Astrocyte (in vitro differentiated cells and primary cell): ENCODE measurements at regions not wholly inside any gene's neighbourhood (a gene's known extent, or its start where the extent isn't known, plus 50 kb on each side); places are given as distances from the start of the nearest gene placed in this dataset.

Experiments
- DNase-seq: peaks from one replicate; pipeline ENCODE4 v3.0.0-alpha.2; 2010; ENCODE audit warnings: low read depth
- FAIRE-seq: peaks from 2 replicates; lab custom pipeline; 2011; peaks lifted over from hg19 to GRCh38; lab: Jason Lieb, UNC
- H2AFZ ChIP-seq: 2 replicates; pipeline ENCODE4 v1.6.0; 2012; ENCODE audit warnings: low read depth, low read length, inconsistent platforms
- H3K27ac ChIP-seq: 2 replicates; pipeline ENCODE4 v1.5.1; 2011; ENCODE audit warnings: low read depth, low read length, inconsistent platforms
- H3K27me3 ChIP-seq: 2 replicates; pipeline ENCODE4 v1.6.0; 2011; ENCODE audit warnings: low read length, inconsistent platforms; ENCODE audit not compliant: insufficient read depth
- H3K36me3 ChIP-seq: 2 replicates; pipeline ENCODE4 v1.5.1; 2011; ENCODE audit warnings: low read length, inconsistent platforms; ENCODE audit not compliant: insufficient read depth
- H3K4me1 ChIP-seq: 2 replicates; pipeline ENCODE4 v1.5.1; 2011; ENCODE audit warnings: low read length, inconsistent platforms; ENCODE audit not compliant: insufficient read depth
- H3K4me2 ChIP-seq: 2 replicates; pipeline ENCODE4 v1.6.0; 2012; ENCODE audit warnings: low read length, inconsistent platforms
- H3K4me3 ChIP-seq: 2 replicates; pipeline ENCODE4 v1.5.1; 2011; ENCODE audit warnings: low read depth, mild to moderate bottlenecking, low read length, inconsistent platforms; ENCODE audit not compliant: insufficient read depth
- H3K79me2 ChIP-seq: 2 replicates; pipeline ENCODE4 v1.6.0; 2012; ENCODE audit warnings: mild to moderate bottlenecking, low read length, inconsistent platforms; ENCODE audit not compliant: insufficient read depth
- H3K9ac ChIP-seq: 2 replicates; pipeline ENCODE4 v1.6.0; 2012; ENCODE audit warnings: mild to moderate bottlenecking, low read length, inconsistent platforms
- H3K9me3 ChIP-seq: 2 replicates; pipeline ENCODE4 v1.5.1; 2012; ENCODE audit warnings: low read depth, mild to moderate bottlenecking, low read length, inconsistent platforms; ENCODE audit not compliant: insufficient read depth
- H4K20me1 ChIP-seq: 2 replicates; pipeline ENCODE4 v1.6.0; 2012; ENCODE audit warnings: low read length, inconsistent platforms; ENCODE audit not compliant: insufficient read depth
- H3K27ac Mint-ChIP-seq: one replicate; pipeline ENCODE4 v1.8.0; 2021; ENCODE audit warnings: mild to moderate bottlenecking, mixed read lengths; ENCODE audit not compliant: unreplicated experiment
- H3K27me3 Mint-ChIP-seq: one replicate; pipeline ENCODE4 v1.8.0; 2021; ENCODE audit warnings: low read depth, mixed read lengths; ENCODE audit not compliant: unreplicated experiment
- H3K36me3 Mint-ChIP-seq: one replicate; pipeline ENCODE4 v1.8.0; 2021; ENCODE audit warnings: low read depth, mixed read lengths; ENCODE audit not compliant: unreplicated experiment
- H3K4me1 Mint-ChIP-seq: one replicate; pipeline ENCODE4 v1.8.0; 2021; ENCODE audit warnings: low read depth, mixed read lengths; ENCODE audit not compliant: unreplicated experiment
- H3K4me3 Mint-ChIP-seq: one replicate; pipeline ENCODE4 v1.8.0; 2021; ENCODE audit warnings: mild to moderate bottlenecking, moderate library complexity, mixed read lengths; ENCODE audit not compliant: unreplicated experiment
- H3K9me3 Mint-ChIP-seq: one replicate; pipeline ENCODE4 v1.8.0; 2021; ENCODE audit warnings: mild to moderate bottlenecking, mixed read lengths; ENCODE audit not compliant: unreplicated experiment
- EZH2 ChIP-seq: IDR thresholded peaks from 2 replicates; pipeline ENCODE4 v1.6.1; 2012; ENCODE audit warnings: mild to moderate bottlenecking, low read length, inconsistent platforms; ENCODE audit not compliant: insufficient read depth
- TF ChIP-seq, protein P1 (sequence below): IDR thresholded peaks from 2 replicates; pipeline ENCODE4 v1.5.1; 2011; ENCODE audit warnings: low read depth, mild to moderate bottlenecking, inconsistent platforms, low read length, moderate library complexity; ENCODE audit not compliant: insufficient read depth

- DNase-seq (no peak), FAIRE-seq (no peak)
- H3K4me2 ChIP-seq: no peak overlapping the region
- H3K4me1 ChIP-seq: no peaks in the 10 kb centered on the region
- H3K9me3 ChIP-seq: no peaks in the 10 kb centered on the region
- Mint-ChIP-seq H3K27ac (no peak overlapping the region), H3K36me3 (no peaks in the 10 kb centered on the region), H3K9me3 (no peaks in the 10 kb centered on the region), H3K4me1 (no peaks in the 10 kb centered on the region), H3K27me3 (no peaks in the 10 kb centered on the region), H3K4me3 (no peak overlapping the region)
- H2AFZ ChIP-seq: no peak overlapping the region
- H4K20me1 ChIP-seq: no peaks in the 10 kb centered on the region
- H3K9ac ChIP-seq: no peak overlapping the region
- no peak overlapping the region for H3K27ac ChIP-seq
- H3K27me3 ChIP-seq: no peaks in the 10 kb centered on the region
- no peaks in the 10 kb centered on the region for H3K36me3 ChIP-seq
- no peak for TF ChIP-seq EZH2
- TF ChIP-seq, protein P1, sequence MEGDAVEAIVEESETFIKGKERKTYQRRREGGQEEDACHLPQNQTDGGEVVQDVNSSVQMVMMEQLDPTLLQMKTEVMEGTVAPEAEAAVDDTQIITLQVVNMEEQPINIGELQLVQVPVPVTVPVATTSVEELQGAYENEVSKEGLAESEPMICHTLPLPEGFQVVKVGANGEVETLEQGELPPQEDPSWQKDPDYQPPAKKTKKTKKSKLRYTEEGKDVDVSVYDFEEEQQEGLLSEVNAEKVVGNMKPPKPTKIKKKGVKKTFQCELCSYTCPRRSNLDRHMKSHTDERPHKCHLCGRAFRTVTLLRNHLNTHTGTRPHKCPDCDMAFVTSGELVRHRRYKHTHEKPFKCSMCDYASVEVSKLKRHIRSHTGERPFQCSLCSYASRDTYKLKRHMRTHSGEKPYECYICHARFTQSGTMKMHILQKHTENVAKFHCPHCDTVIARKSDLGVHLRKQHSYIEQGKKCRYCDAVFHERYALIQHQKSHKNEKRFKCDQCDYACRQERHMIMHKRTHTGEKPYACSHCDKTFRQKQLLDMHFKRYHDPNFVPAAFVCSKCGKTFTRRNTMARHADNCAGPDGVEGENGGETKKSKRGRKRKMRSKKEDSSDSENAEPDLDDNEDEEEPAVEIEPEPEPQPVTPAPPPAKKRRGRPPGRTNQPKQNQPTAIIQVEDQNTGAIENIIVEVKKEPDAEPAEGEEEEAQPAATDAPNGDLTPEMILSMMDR: no peak
- H3K79me2 ChIP-seq: no peaks in the 10 kb centered on the region
- H3K4me3 ChIP-seq: no peak overlapping the region
Observed at GRCh38 chr14:48890333-48890732, 695.8 kb downstream of the RPS29 start.

DNA sequence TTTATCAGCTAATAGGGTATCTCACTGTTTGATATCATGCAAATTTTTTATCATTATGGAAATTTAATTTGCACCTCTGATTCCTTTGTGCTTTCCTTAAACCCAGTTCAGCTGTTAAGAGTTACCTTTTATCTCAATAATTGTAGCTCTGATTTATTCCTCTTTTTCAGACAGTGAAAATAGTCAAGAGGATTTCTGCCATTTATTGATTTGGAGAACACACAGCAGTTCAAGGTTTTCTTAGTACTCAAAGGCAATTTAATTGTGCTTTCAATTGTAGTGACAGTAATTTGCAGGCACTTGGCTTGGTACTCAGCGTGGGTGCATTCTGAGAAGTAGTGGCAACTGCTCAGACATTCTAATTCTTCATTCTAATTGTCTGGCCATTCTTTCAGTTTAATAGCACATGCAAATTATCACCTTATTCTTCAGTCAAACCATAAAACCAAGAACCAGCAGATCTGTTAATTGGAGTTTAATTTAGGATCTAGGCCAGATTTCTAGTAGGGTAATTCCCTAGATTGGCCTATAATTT lies 709.3 kb downstream of the RPS29 start:
- Mint-ChIP-seq H3K4me1 (no peaks in the 10 kb centered on the region), H3K27me3 (no peaks in the 10 kb centered on the region), H3K36me3 (no peaks in the 10 kb centered on the region), H3K9me3 (no peaks in the 10 kb centered on the region), H3K4me3 (no peak overlapping the region), H3K27ac (no peak overlapping the region)
- Histone ChIP-seq H3K4me2 (no peak overlapping the region), H3K27me3 (no peaks in the 10 kb centered on the region), H3K9ac (no peak overlapping the region), H3K27ac (no peak overlapping the region), H3K9me3 (no peaks in the 10 kb centered on the region), H4K20me1 (no peaks in the 10 kb centered on the region), H3K36me3 (no peaks in the 10 kb centered on the region), H3K79me2 (no peaks in the 10 kb centered on the region), H3K4me1 (no peaks in the 10 kb centered on the region), H3K4me3 (no peak overlapping the region), H2AFZ (no peak overlapping the region)
- FAIRE-seq (no peak), DNase-seq (no peak)
- TF ChIP-seq, protein P1: no peak
- TF ChIP-seq EZH2: no peak

DNA sequence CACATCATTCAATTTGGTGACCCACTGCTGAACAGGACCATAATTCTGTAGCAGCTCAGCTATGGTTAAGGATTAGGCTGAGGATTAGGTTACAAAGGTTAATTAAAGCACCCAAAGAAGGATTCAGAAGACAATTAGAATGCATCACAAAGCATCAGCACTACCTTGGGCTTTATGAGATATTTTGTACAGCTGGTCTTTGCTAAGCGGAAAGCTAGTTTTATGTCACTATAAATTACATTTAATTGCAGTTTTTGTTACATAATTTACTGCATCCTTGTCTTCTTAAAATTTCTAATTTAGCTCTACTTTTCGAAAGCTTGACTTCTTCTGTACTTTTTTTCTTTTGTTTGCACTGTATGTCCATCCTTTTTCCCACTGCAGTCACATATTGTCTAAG lies 711.5 kb downstream of the RPS29 start:
- no peaks in the 10 kb centered on the region for H3K27me3 ChIP-seq
- H3K9me3 ChIP-seq: no peaks in the 10 kb centered on the region
- no peak overlapping the region for H3K4me3 Mint-ChIP-seq
- TF ChIP-seq EZH2: no peak
- TF ChIP-seq, protein P1: no peak
- H3K4me3 ChIP-seq: no peak overlapping the region
- no peak overlapping the region for H3K4me2 ChIP-seq
- DNase-seq (no peak), FAIRE-seq (no peak)
- no peaks in the 10 kb centered on the region for H3K9me3 Mint-ChIP-seq
- H3K4me1 Mint-ChIP-seq: no peaks in the 10 kb centered on the region
- H3K9ac ChIP-seq: no peak overlapping the region
- no peak overlapping the region for H3K27ac Mint-ChIP-seq
- H3K79me2 ChIP-seq: no peaks in the 10 kb centered on the region
- no peaks in the 10 kb centered on the region for H3K36me3 Mint-ChIP-seq
- H2AFZ ChIP-seq: no peak overlapping the region
- no peaks in the 10 kb centered on the region for H4K20me1 ChIP-seq
- H3K27ac ChIP-seq: no peak overlapping the region
- H3K4me1 ChIP-seq: no peaks in the 10 kb centered on the region
- H3K36me3 ChIP-seq: no peaks in the 10 kb centered on the region
- no peaks in the 10 kb centered on the region for H3K27me3 Mint-ChIP-seq
